ENCODE measurements at regions not wholly inside any gene's neighbourhood (a gene's known extent, or its start where the extent isn't known, plus 50 kb on each side); places are given as distances from the start of the nearest gene placed in this dataset.

GRCh38 chr13:63643543-63643942 is 2227.9 kb upstream of the PCDH20 start:
- no peaks in the 10 kb centered on the region for H3K27me3 ChIP-seq
- no peak overlapping the region for H3K4me3 ChIP-seq (ENCODE audit: low read depth, low read length)
- H3K4me1 ChIP-seq: no peaks in the 10 kb centered on the region; the same call in 1 of the 2 replicates
- TF ChIP-seq CTCF (IDR thresholded peaks at IDR 0.05; ENCODE audit: low read depth, low read length): no peak
- no peak for DNase-seq
- no peaks in the 10 kb centered on the region for H3K9me3 ChIP-seq
- H3K36me3 ChIP-seq: no peaks in the 10 kb centered on the region

- Histone ChIP-seq H3K9me3 (no peaks in the 10 kb centered on the region), H3K4me1 (no peaks in the 10 kb centered on the region), H3K27me3 (no peaks in the 10 kb centered on the region), H3K36me3 (no peaks in the 10 kb centered on the region), H3K4me3 (ENCODE audit: low read depth, low read length) (peak overlapping the region; percentile 70)
- TF ChIP-seq CTCF (IDR thresholded peaks at IDR 0.05; ENCODE audit: low read depth, low read length): peak; percentile 69
- peak; percentile 15 for DNase-seq
Observed at GRCh38 chr13:63636316-63636993, 2220.8 kb upstream of the PCDH20 start.

- Histone ChIP-seq H3K4me1 (no peaks in the 10 kb centered on the region), H3K4me3 (ENCODE audit: low read depth, low read length) (no peak overlapping the region), H3K36me3 (no peaks in the 10 kb centered on the region), H3K9me3 (no peaks in the 10 kb centered on the region), H3K27me3 (no peaks in the 10 kb centered on the region)
- DNase-seq: no peak
- no peak for TF ChIP-seq CTCF (IDR thresholded peaks at IDR 0.05; ENCODE audit: low read depth, low read length)
Observed at GRCh38 chr13:63632321-63632720, 2216.7 kb upstream of the PCDH20 start.

DNA sequence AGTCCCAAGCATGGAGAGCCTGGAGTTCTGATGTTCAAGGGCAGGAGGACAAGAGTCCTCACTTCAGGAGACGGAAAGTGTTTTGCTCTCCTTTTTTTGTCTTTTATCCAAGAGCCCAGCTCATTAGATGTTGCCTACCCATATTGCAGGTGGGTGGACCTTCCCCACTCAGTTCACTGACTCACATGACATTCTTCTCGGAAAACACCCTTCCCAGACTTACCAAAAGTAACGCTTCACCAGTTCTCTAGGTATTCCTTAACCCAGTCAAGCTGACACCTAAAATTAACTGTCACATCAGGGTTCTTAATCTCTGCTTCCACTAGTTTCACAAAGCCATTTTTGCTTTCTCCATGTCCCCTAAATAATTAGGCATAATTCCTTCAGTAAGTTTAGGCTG is 2215.4 kb upstream of the PCDH20 start:
- DNase-seq: no peak
- Histone ChIP-seq H3K4me3 (ENCODE audit: low read depth, low read length) (no peak overlapping the region), H3K36me3 (no peaks in the 10 kb centered on the region), H3K9me3 (no peaks in the 10 kb centered on the region), H3K4me1 (no peaks in the 10 kb centered on the region), H3K27me3 (no peaks in the 10 kb centered on the region)
- no peak for TF ChIP-seq CTCF (IDR thresholded peaks at IDR 0.05; ENCODE audit: low read depth, low read length)

GRCh38 chr13:63629591-63629990 is 2213.9 kb upstream of the PCDH20 start:
- H3K27me3 ChIP-seq: no peaks in the 10 kb centered on the region
- no peaks in the 10 kb centered on the region for H3K36me3 ChIP-seq
- H3K9me3 ChIP-seq: no peaks in the 10 kb centered on the region
- no peak for TF ChIP-seq CTCF (IDR thresholded peaks at IDR 0.05; ENCODE audit: low read depth, low read length)
- H3K4me3 ChIP-seq (ENCODE audit: low read depth, low read length): no peak overlapping the region
- DNase-seq: no peak
- no peaks in the 10 kb centered on the region; the same call in 1 of the 2 replicates for H3K4me1 ChIP-seq

GRCh38 chr13:63628310-63628709 is 2212.7 kb upstream of the PCDH20 start:
- H3K36me3 ChIP-seq: no peaks in the 10 kb centered on the region
- TF ChIP-seq CTCF (IDR thresholded peaks at IDR 0.05; ENCODE audit: low read depth, low read length): no peak
- no peak overlapping the region for H3K4me3 ChIP-seq (ENCODE audit: low read depth, low read length)
- DNase-seq: no peak
- no peaks in the 10 kb centered on the region; the same call in 1 of the 2 replicates for H3K4me1 ChIP-seq
- H3K27me3 ChIP-seq: no peaks in the 10 kb centered on the region
- H3K9me3 ChIP-seq: no peaks in the 10 kb centered on the region

Data from BE2C (cell line).